ENCODE measurements at regions not wholly inside any gene's neighbourhood (a gene's known extent, or its start where the extent isn't known, plus 50 kb on each side); places are given as distances from the start of the nearest gene placed in this dataset.

GRCh38 chr6:28695715-28696114 is 170.0 kb downstream of the GPX5 start:
- in situ Hi-C loops (cut with HindIII; ENCODE audit: low sequenced_read_pairs): loop anchor here (10.0 kb wide), 1 partner anchor 309 kb away; the partner anchor contains the start of gene ZNF311

- in situ Hi-C loops (cut with HindIII; ENCODE audit: low sequenced_read_pairs): loop anchor here (10.0 kb wide), 1 partner anchor 309 kb away; the partner anchor contains the start of gene ZNF311
These were observed 170.5 kb downstream of the GPX5 start for GRCh38 chr6:28696167-28696566.

DNA sequence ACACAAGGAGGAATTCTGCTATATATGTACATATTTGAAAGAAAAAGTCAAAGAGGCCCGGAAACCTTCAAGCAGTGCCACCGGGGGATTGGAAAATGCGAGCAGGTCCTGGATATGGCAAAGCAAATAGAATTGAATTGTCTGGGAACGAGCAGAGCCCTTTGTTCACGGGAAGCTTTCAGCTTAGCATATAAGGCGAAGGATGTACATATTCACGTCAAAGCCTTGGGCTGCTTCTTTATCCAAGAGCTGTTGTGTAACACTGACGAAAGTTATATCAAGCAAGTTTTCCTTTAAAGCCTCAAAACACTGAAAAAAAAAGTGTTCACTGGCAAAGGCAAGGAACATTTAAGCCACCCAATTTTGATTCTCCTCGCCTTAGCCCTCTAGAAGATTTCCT is 171.0 kb downstream of the GPX5 start:
- in situ Hi-C loops (cut with HindIII; ENCODE audit: low sequenced_read_pairs): loop anchor here (10.0 kb wide), 1 partner anchor 308 kb away; the partner anchor contains the start of gene ZNF311

DNA sequence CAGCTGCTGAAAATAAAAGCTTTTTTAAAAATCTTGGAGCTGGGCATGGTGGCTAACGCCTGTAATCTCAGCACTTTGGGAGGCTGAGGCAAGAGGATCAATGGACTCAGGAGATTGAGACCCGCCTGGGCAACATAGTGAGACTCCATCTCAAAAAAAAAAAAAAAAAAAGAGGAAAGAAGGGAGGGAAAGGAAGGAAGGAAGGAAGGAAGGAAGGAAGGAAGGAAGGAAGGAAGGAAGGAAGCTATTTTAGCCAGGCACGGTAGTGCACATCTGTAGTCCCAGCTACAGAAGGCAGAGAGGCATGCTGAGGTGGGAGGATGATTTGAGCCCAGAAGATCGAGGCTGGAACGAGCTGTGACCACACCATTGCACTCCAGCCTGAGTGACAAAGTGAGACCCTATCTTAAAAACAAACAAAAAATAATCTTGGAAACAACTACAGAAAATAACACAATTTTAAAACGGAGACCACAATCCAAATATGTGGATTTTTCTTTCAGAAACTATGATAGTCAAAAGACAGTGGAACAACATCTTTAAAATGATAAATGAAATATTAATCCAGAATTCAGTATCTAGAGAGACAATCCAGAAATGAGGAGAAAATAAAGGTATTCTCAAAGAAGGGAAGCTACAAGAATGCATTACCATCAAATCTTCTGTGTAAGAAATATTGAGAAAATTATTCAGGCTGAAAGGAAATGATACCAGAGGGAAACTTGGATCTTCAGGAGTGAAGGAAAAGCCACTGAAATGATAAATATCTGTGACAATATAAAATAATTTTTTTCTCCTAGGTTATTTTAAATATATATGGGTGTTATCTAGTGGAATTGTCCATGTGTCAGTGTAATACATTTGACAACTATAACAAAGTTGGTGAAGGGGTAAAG is 182.0 kb downstream of the GPX5 start:
- in situ Hi-C loops (cut with HindIII; ENCODE audit: low sequenced_read_pairs): no loop called here

GRCh38 chr6:28709478-28710349 is 184.0 kb downstream of the GPX5 start:
- in situ Hi-C loops (cut with HindIII; ENCODE audit: low sequenced_read_pairs): no loop called here

GRCh38 chr6:28710466-28711191 is 184.9 kb downstream of the GPX5 start:
- in situ Hi-C loops (cut with HindIII; ENCODE audit: low sequenced_read_pairs): no loop called here

- in situ Hi-C loops (cut with HindIII; ENCODE audit: low sequenced_read_pairs): no loop called here
These were observed 185.6 kb downstream of the GPX5 start for GRCh38 chr6:28711325-28711724.

DNA sequence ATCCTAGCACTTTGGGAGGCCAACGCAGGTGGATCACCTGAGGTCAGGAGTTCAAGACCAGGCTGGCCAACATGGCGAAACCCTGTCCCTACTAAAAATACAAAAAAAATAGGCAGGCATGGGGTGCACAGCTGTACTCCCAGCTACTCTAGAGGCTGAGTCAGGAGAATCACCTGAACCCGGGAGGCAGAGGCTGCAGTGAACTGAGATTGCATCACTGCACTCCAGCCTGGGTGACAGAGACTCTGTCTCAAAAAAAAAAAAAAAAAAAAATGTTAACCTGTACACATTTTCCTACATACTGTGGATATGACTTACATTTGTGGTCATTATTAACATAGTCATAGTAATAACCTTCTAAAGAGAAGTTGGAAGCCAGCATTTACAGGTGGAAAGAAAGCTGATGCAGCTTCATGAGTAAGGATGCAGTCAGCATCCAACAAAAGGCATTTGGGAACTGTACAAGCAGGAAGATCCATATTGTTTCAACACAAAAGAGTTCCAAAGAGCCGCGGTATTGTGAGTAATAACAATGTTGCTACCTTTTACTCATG is 186.2 kb downstream of the GPX5 start:
- in situ Hi-C loops (cut with HindIII; ENCODE audit: low sequenced_read_pairs): no loop called here

- in situ Hi-C loops (cut with HindIII; ENCODE audit: low sequenced_read_pairs): no loop called here
These were observed 187.3 kb downstream of the GPX5 start for GRCh38 chr6:28712982-28713381.

- in situ Hi-C loops (cut with HindIII; ENCODE audit: low sequenced_read_pairs): no loop called here
These were observed 193.7 kb downstream of the GPX5 start for GRCh38 chr6:28719275-28719940.

DNA sequence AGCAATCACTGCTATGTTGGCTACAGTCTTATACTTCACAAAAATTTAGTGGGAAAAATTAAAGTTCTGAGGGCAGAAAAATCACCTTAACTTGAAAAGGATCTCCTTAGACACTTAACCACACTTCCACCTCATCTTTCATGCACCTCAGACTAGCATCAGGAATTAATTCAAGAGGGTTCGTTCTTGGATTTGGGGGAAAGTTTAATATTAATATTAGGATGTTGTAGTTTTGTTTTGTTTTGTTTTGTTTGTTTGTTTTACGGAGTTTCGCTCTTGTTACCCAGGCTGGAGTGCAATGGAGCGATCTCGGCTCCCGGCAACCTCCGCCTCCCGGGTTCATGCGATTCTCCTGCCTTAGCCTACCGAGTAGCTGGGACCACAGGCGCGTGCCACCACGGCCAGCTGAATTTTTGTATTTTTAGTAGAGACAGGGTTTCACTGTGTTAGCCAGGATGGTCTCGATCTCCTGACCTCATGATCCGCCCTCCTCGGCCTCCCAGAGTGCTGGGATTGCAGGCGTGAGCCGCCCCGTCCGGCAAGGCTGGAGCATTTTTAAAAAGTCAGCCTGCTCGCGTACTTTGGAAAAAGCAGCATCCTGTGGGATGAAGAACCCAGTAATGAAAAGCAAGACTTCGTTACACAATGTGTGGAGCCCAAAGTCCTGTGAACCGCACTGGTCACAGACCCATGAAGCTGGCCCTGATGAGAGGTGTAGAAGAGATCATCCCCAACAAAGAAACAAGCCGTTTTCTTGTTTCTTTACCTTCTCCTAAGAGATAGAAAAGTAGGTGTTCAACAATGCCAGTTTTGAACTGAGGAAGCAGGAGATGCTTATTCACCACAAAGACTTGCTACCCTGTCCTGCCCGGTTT is 194.9 kb downstream of the GPX5 start:
- in situ Hi-C loops (cut with HindIII; ENCODE audit: low sequenced_read_pairs): no loop called here

DNA sequence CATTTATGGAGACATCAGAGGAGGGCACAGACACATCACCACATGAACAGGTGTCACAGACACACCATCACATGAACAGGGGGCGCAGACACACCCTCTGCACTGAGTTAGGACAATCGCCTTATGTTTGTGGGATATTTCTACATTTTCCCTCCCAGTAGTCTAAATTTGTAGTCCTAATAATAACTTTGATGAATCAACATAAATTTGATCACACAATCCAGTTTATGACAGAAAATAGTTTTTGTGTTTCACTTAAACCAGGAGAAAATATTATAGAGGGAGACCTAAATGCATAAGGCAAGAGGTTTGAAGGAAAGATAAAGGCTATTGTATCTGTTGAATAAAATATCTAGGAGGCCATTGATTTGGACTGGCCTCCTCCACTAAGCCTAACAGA is 195.7 kb downstream of the GPX5 start:
- in situ Hi-C loops (cut with HindIII; ENCODE audit: low sequenced_read_pairs): no loop called here

DNA sequence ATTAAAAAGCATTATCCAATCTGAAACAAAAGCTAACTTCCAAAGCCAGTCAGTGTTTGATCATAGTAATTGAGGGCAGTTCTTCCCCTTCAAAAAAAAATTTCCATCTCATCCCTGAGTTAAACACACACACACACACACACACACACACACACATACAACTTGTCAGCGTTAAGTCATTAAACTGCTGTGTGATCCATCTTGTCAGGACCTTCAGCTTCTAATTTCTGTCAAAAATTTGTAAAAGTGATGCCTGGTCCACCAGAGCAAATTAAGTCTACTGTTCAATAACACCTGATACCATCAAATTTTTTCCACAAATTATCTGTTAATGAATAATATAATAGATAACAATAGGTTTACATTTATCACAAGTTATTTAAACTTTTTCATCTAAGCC is 198.7 kb downstream of the GPX5 start:
- in situ Hi-C loops (cut with HindIII; ENCODE audit: low sequenced_read_pairs): no loop called here

- in situ Hi-C loops (cut with HindIII; ENCODE audit: low sequenced_read_pairs): no loop called here
These were observed 198.4 kb downstream of the TRIM27 start for GRCh38 chr6:28725274-28725809.

- in situ Hi-C loops (cut with HindIII; ENCODE audit: low sequenced_read_pairs): no loop called here
These were observed 197.9 kb downstream of the TRIM27 start for GRCh38 chr6:28725890-28726348.

DNA sequence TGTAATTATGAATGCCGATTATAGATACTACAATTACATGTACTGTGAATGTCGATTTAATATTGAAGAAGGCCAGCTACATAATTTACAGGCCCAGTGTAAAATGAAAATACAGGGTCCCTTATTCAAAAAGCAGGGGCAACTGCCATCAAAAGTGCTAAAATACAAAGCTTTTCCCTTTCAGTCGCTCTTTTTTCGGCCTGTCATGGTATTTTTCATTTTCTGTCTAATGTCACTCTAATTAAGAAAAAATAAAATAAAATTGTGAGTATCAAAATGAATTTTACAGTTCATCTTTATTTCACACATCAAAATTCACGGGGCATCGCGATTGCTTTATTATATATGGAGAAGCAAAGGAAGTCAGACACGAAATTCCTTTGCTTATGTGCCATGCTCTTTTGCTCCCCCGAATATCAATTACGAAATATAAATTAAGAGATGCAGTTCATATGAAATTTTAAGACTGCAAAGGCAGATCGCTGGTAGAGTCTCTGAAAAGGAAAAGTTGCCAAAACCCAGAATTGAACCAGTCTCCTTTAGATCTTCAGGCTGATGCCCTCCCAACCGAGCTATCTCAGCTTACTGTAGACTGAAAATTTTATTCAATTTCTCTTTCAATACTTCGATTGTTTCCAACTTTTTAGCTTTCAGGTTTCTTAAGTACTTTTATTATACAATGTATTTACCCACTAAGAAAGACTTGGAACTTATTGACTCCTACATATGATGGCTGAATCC is 197.0 kb downstream of the TRIM27 start:
- in situ Hi-C loops (cut with HindIII; ENCODE audit: low sequenced_read_pairs): no loop called here

DNA sequence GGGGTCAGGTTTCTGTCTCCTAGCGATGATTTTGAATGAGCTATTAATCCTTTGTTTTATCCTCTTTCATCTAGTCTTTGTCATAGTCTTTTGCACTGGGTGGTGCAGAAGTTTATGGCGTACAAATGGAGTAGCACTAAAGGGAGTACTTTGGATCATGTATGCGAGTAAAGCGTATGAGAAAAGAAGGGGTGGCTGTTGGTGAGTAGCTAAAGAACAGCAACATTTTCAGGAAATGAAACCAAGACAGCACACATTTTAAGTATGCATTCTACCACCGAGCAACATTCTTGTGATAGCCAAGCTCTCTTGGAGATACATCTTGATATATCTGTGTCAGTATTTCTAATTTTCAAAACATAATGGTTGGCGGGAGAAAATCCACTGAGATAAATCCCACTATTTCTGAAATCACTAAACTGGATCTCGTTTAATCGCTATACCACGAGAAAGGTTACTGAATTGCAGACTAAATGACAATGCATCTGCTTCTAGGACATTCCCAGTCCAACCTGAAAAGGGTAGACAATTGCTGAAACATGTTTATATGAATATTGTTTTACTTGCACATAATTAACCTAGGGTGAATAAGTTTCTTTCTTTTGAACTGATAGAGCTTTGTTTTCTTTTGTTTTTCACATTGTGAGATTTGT is 196.1 kb downstream of the TRIM27 start:
- in situ Hi-C loops (cut with HindIII; ENCODE audit: low sequenced_read_pairs): no loop called here
